ENCODE measurements at regions not wholly inside any gene's neighbourhood (a gene's known extent, or its start where the extent isn't known, plus 50 kb on each side); places are given as distances from the start of the nearest gene placed in this dataset.

- Mint-ChIP-seq H3K36me3 (ENCODE audit: low read depth) (no peaks in the 10 kb centered on the region), H3K27ac (ENCODE audit: unreplicated experiment) (no peak overlapping the region), H3K4me3 (ENCODE audit: unreplicated experiment) (no peak overlapping the region), H3K4me1 (ENCODE audit: low read depth) (peaks cover 22% of the 10 kb centered on the region), H3K9me3 (ENCODE audit: low read depth) (no peaks in the 10 kb centered on the region), H3K27me3 (ENCODE audit: low read depth) (no peaks in the 10 kb centered on the region)
- TF ChIP-seq CTCF (IDR thresholded peaks at IDR 0.05): no peak
- no peak for DNase-seq (ENCODE audit: low spot score)
Observed at GRCh38 chr21:16709866-16710550, 802.8 kb upstream of the CXADR start.

- H3K9me3 Mint-ChIP-seq (ENCODE audit: low read depth): peaks cover 7% of the 10 kb centered on the region
- no peaks in the 10 kb centered on the region for H3K27me3 Mint-ChIP-seq (ENCODE audit: low read depth)
- H3K4me3 Mint-ChIP-seq (ENCODE audit: unreplicated experiment): no peak overlapping the region
- H3K4me1 Mint-ChIP-seq (ENCODE audit: low read depth): peaks cover 22% of the 10 kb centered on the region
- DNase-seq (ENCODE audit: low spot score): no peak
- no peaks in the 10 kb centered on the region for H3K36me3 Mint-ChIP-seq (ENCODE audit: low read depth)
- no peak overlapping the region for H3K27ac Mint-ChIP-seq (ENCODE audit: unreplicated experiment)
- no peak for TF ChIP-seq CTCF (IDR thresholded peaks at IDR 0.05)
Observed at GRCh38 chr21:16711757-16712156, 801.1 kb upstream of the CXADR start.

- no peak overlapping the region for H3K27ac Mint-ChIP-seq (ENCODE audit: unreplicated experiment)
- no peaks in the 10 kb centered on the region for H3K27me3 Mint-ChIP-seq (ENCODE audit: low read depth)
- H3K9me3 Mint-ChIP-seq (ENCODE audit: low read depth): peaks cover 13% of the 10 kb centered on the region
- peaks cover 17% of the 10 kb centered on the region for H3K4me1 Mint-ChIP-seq (ENCODE audit: low read depth)
- TF ChIP-seq CTCF (IDR thresholded peaks at IDR 0.05): no peak
- no peak for DNase-seq (ENCODE audit: low spot score)
- no peak overlapping the region for H3K4me3 Mint-ChIP-seq (ENCODE audit: unreplicated experiment)
- no peaks in the 10 kb centered on the region for H3K36me3 Mint-ChIP-seq (ENCODE audit: low read depth)
Observed at GRCh38 chr21:16713331-16714117, 799.3 kb upstream of the CXADR start.

GRCh38 chr21:16740511-16740910 lies 772.3 kb upstream of the CXADR start:
- Mint-ChIP-seq H3K4me3 (ENCODE audit: unreplicated experiment) (no peak overlapping the region), H3K9me3 (ENCODE audit: low read depth) (peaks cover 7% of the 10 kb centered on the region), H3K4me1 (ENCODE audit: low read depth) (no peaks in the 10 kb centered on the region), H3K27me3 (ENCODE audit: low read depth) (no peaks in the 10 kb centered on the region), H3K27ac (ENCODE audit: unreplicated experiment) (no peak overlapping the region), H3K36me3 (ENCODE audit: low read depth) (no peaks in the 10 kb centered on the region)
- TF ChIP-seq CTCF (IDR thresholded peaks at IDR 0.05): no peak
- DNase-seq (ENCODE audit: low spot score): no peak

- Mint-ChIP-seq H3K9me3 (ENCODE audit: low read depth) (peaks cover 2% of the 10 kb centered on the region), H3K36me3 (ENCODE audit: low read depth) (no peaks in the 10 kb centered on the region), H3K27me3 (ENCODE audit: low read depth) (no peaks in the 10 kb centered on the region), H3K4me1 (ENCODE audit: low read depth) (no peaks in the 10 kb centered on the region), H3K4me3 (ENCODE audit: unreplicated experiment) (no peak overlapping the region), H3K27ac (ENCODE audit: unreplicated experiment) (no peak overlapping the region)
- TF ChIP-seq CTCF (IDR thresholded peaks at IDR 0.05): no peak
- DNase-seq (ENCODE audit: low spot score): no peak
Observed at GRCh38 chr21:16741141-16741665, 771.6 kb upstream of the CXADR start.

Measured in chondrocyte (in vitro differentiated cells).